ENCODE measurements at regions not wholly inside any gene's neighbourhood (a gene's known extent, or its start where the extent isn't known, plus 50 kb on each side); places are given as distances from the start of the nearest gene placed in this dataset.

- DNase-seq (ENCODE audit: low read depth in 3 of 3) = no peak
Observed at GRCh38 chr5:56350011-56350596, 117.0 kb upstream of the ANKRD55 start.

GRCh38 chr5:56349461-56349860 lies 116.3 kb upstream of the ANKRD55 start:
- no peak for DNase-seq (ENCODE audit: low read depth in 3 of 3)

- DNase-seq (ENCODE audit: low read depth in 3 of 3) = no peak
Observed at GRCh38 chr5:56346741-56347535, 113.8 kb upstream of the ANKRD55 start.

DNA sequence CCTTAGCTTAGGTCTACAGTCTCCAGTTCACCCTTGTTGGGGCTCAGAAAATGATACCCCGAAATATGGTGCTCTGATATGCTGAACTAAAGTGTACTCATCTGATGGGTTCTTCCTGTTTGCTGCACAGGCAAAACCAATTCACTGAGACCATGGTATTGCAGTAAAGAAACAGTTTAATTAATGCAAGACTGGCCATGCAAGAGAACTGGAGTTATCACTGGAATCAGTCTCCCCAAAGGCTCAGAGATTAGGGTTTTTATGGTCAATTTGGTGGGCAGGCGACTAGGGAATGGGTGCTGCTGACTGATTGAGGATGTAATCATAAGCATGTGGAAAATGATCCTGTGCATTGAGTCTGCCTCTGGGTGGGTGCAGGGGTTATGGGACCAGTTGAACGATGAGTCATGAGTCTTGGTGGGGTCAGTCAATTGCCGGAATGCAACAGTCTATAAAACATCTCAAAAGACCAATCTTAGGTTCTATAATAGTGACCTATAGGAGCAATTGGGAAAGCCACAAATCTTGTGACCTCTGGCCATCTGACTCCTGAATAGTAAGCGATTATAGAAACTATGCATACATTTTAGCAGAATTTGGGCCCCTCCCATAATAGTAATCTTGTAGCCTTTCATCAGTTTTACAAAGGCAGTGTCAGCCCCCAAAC lies 113.0 kb upstream of the ANKRD55 start:
- no peak for DNase-seq (ENCODE audit: low read depth in 3 of 3)

- DNase-seq (ENCODE audit: low read depth in 3 of 3) = no peak
Observed at GRCh38 chr5:56345352-56345751, 112.2 kb upstream of the ANKRD55 start.

DNA sequence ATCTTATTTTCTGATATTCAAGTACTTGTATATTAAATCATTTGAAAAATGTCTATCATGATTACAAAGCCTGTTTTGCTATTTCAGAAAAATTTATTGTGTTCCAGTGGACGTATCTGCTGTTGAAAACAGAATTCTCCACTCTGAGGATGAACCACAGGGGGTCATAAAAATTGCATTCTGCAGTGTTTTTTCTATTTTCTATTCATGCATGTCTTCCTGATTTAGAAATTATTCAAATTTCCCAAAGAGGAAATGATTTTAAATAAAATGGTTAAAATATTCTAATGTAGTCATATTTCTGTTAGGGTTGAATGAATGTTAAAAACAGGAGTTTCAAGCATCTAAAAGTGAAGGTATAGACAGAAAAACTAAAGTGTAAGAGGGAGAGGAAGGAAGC lies 111.5 kb upstream of the ANKRD55 start:
- DNase-seq (ENCODE audit: low read depth in 3 of 3) = no peak

DNA sequence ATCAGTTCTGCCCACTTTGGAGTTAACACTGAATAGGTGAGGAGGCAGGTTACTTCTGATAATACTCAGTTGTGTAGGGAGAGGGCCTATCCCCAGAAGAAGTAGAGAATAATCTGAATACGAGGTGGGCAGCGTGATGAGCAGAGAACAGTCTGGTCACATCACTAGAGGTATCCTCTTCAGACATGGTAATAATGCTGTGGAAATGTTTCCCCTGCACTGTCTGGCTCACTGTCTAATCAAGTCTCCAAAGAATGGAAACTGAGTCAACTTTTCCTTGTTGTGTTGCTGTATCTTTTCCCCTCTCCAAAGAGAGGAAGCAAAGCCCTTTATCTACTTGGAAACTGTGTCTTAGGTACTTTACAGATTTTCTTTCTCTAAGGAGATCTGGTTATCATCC lies 110.9 kb upstream of the ANKRD55 start:
- DNase-seq (ENCODE audit: low read depth in 3 of 3) = no peak

GRCh38 chr5:56342616-56343015 lies 109.5 kb upstream of the ANKRD55 start:
- DNase-seq (ENCODE audit: low read depth in 3 of 3) = no peak

GRCh38 chr5:56340196-56340980 lies 107.3 kb upstream of the ANKRD55 start:
- no peak for DNase-seq (ENCODE audit: low read depth in 3 of 3)

DNA sequence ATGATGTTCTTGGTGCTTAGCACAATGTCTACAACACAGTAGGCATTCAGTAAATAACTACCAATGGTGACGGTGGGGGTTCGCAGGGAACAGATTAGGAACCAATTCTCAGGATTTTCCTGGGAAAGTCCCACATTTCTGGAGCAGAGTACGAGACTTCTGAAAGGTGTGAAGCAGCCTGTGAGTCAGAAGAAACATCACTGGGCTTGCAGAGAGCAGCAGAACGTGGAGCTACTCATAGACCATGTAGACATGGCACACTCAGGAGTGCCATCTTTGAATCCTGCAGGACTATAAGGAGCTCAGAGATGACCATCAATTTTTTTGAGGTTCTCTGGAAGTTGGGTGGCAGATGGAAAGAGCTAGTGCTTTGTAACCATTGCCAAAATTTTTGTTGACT lies 106.6 kb upstream of the ANKRD55 start:
- DNase-seq (ENCODE audit: low read depth in 3 of 3) = no peak

GRCh38 chr5:56337715-56338319 lies 104.7 kb upstream of the ANKRD55 start:
- no peak for DNase-seq (ENCODE audit: low read depth in 3 of 3)

- no peak for DNase-seq (ENCODE audit: low read depth in 3 of 3)
Observed at GRCh38 chr5:56335212-56335611, 102.1 kb upstream of the ANKRD55 start.

- DNase-seq (ENCODE audit: low read depth in 3 of 3) = no peak
Observed at GRCh38 chr5:56330806-56331205, 97.7 kb upstream of the ANKRD55 start.

- no peak for DNase-seq (ENCODE audit: low read depth in 3 of 3)
Observed at GRCh38 chr5:56330167-56330566, 97.0 kb upstream of the ANKRD55 start.

GRCh38 chr5:56329652-56330051 lies 96.5 kb upstream of the ANKRD55 start:
- DNase-seq (ENCODE audit: low read depth in 3 of 3) = no peak

DNA sequence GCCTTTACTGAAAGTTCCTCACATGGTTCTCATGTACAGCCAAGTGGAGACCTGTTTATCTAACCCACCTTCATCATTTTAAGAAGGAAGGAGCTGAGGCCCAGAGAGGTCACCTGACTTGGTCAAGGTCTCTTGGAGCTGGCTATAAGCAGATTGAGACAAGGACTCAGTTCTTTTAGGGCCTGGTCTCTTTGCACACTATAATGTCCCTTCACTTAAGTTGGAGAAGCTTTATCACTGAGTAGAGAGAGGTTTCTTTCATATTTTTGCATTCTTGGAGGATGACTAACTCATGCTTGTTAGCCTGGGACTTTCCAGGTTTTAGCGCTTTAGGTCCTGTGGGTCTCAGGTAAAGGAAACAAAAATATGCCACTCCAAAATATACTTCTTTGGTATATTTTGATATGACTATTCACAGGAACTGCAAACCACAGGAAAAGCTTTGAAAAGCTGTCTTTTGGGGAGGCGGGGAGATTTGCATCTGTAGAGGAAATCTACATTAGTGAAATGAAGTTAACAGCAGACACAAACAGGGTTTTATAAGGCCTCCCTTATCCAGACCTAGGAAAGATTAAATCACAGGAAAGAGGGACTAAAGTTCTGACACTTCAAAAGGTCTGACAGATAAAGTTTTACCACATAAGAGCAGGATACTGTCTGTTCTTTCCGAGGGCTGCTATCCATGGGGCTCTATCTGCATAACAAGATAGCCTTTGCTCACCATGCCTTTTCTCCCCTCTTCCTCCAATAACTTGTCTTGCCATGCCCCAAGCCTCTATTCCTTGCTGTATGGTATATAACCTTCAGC lies 95.8 kb upstream of the ANKRD55 start:
- peak in 2 of 3 donors; percentile 47 to 48 for DNase-seq (ENCODE audit: low read depth in 3 of 3)

GRCh38 chr5:56327809-56328208 lies 94.7 kb upstream of the ANKRD55 start:
- peak; percentile 57 to 83 (median 60) for DNase-seq (ENCODE audit: low read depth in 3 of 3)

DNA sequence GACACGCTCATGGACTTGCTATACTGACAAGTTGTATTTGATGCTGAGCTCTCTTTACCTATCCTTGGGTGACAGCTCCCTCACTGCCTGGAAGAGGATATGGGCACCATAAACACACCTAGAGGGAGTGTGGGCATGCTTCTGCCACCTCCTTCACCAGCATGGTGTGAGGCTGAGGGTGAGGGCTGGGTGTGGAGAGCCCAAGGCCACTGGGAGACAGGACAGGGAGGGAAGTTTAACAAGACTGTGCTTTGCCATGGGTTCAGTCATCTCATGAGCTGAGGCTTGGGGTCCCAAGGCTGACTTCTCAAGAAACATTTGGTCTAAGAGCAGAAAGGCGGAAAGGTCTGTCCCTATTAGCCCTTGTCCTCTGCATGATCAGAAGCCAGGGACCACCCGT lies 93.6 kb upstream of the ANKRD55 start:
- no peak for DNase-seq (ENCODE audit: low read depth in 3 of 3)

GRCh38 chr5:56326116-56326515 lies 93.0 kb upstream of the ANKRD55 start:
- DNase-seq (ENCODE audit: low read depth in 3 of 3) = no peak

GRCh38 chr5:56325039-56325438 lies 91.9 kb upstream of the ANKRD55 start:
- DNase-seq (ENCODE audit: low read depth in 3 of 3) = no peak

GRCh38 chr5:56323505-56323904 lies 90.4 kb upstream of the ANKRD55 start:
- DNase-seq (ENCODE audit: low read depth in 3 of 3) = peak in 1 of 3 donors; percentile 24
